Smooth muscle cell (in vitro differentiated cells): ENCODE measurements at regions not wholly inside any gene's neighbourhood (a gene's known extent, or its start where the extent isn't known, plus 50 kb on each side); places are given as distances from the start of the nearest gene placed in this dataset.

Experiments
- DNase-seq: peaks from one replicate; lab custom pipeline; 2025; ENCODE audit not compliant: unreplicated experiment; lab: John Stamatoyannopoulos, UW
- H2AFZ ChIP-seq: fragments of 200-600 bp; sonication (generic); 2 replicates; pipeline ENCODE4 v1.6.0; 2016; ENCODE audit warnings: antibody characterized with exemption, low read depth, mild to moderate bottlenecking
- H3F3A ChIP-seq: fragments of 200-600 bp; sonication (generic); 2 replicates; pipeline ENCODE4 v1.6.0; 2017; ENCODE audit warnings: antibody characterized with exemption, low read depth
- H3K27ac ChIP-seq: fragments of 200-600 bp; sonication (generic); 2 replicates; pipeline ENCODE4 v1.5.1; 2016; ENCODE audit warnings: low read depth, mild to moderate bottlenecking
- H3K27me3 ChIP-seq: fragments of 200-600 bp; sonication (generic); 2 replicates; pipeline ENCODE4 v1.6.1; 2016; ENCODE audit warnings: low read depth, mild to moderate bottlenecking
- H3K36me3 ChIP-seq: fragments of 200-600 bp; sonication (generic); 2 replicates; pipeline ENCODE4 v1.5.1; 2016; ENCODE audit warnings: low read depth
- H3K4me1 ChIP-seq: fragments of 200-600 bp; sonication (generic); 2 replicates; pipeline ENCODE4 v1.5.1; 2016; ENCODE audit warnings: low read depth
- H3K4me2 ChIP-seq: fragments of 200-600 bp; sonication (generic); 2 replicates; pipeline ENCODE4 v1.6.0; 2016; ENCODE audit warnings: mild to moderate bottlenecking
- H3K4me3 ChIP-seq: fragments of 200-600 bp; sonication (generic); 2 replicates; pipeline ENCODE4 v1.5.1; 2016; ENCODE audit warnings: mild to moderate bottlenecking
- H3K79me2 ChIP-seq: fragments of 200-600 bp; sonication (generic); 2 replicates; pipeline ENCODE4 v1.6.0; 2016; ENCODE audit warnings: low read depth, mild to moderate bottlenecking
- H3K9ac ChIP-seq: fragments of 200-600 bp; sonication (generic); 2 replicates; pipeline ENCODE4 v1.6.0; 2016; ENCODE audit warnings: low read depth
- H3K9me3 ChIP-seq: fragments of 200-600 bp; sonication (generic); replicated peaks from 2 replicates; pipeline ENCODE4 v1.5.1; 2016; ENCODE audit warnings: low read depth
- H4K20me1 ChIP-seq: fragments of 200-600 bp; sonication (generic); 2 replicates; pipeline ENCODE4 v1.6.0; 2016; ENCODE audit warnings: low read depth
- CTCF ChIP-seq: fragments of 200-600 bp; sonication (generic); IDR thresholded peaks from 2 replicates; pipeline ENCODE4 v1.5.1; 2017; ENCODE audit warnings: borderline replicate concordance, mild to moderate bottlenecking, antibody characterized with exemption; ENCODE audit not compliant: insufficient read depth, poor library complexity, severe bottlenecking
- WGBS: methylation state at CpG from one replicate; pipeline ENCODE4 v1.1.7; 2016; ENCODE audit warnings: low lambda C conversion rate; 5-methylcytosine and 5-hydroxymethylcytosine counted together

- H3K9me3 ChIP-seq = no peaks in the 10 kb centered on the region
- H3F3A ChIP-seq = no peaks in the 10 kb centered on the region
- 93% methylated on average over 1 of the region's 1 CpG for WGBS
- H4K20me1 ChIP-seq = no peaks in the 10 kb centered on the region
- no peak for TF ChIP-seq CTCF
- no peaks in the 10 kb centered on the region for H3K27me3 ChIP-seq
- H3K27ac ChIP-seq = no peak overlapping the region
- H3K4me3 ChIP-seq = no peak overlapping the region
- H3K79me2 ChIP-seq = no peaks in the 10 kb centered on the region
- no peaks in the 10 kb centered on the region for H3K36me3 ChIP-seq
- H2AFZ ChIP-seq = no peak overlapping the region
- H3K4me1 ChIP-seq = no peaks in the 10 kb centered on the region
- H3K4me2 ChIP-seq = no peak overlapping the region
- DNase-seq = no peak
- no peak overlapping the region for H3K9ac ChIP-seq
These were observed 91.6 kb upstream of the LIMCH1 start for GRCh38 chr4:41446391-41446790.

- Histone ChIP-seq H3K4me1 (no peaks in the 10 kb centered on the region), H3K4me2 (no peak overlapping the region), H3K27me3 (no peaks in the 10 kb centered on the region), H3K9me3 (no peaks in the 10 kb centered on the region), H2AFZ (no peak overlapping the region), H3K4me3 (no peak overlapping the region), H3K27ac (no peak overlapping the region), H3K9ac (no peak overlapping the region), H3F3A (no peaks in the 10 kb centered on the region), H3K36me3 (no peaks in the 10 kb centered on the region), H3K79me2 (no peaks in the 10 kb centered on the region), H4K20me1 (no peaks in the 10 kb centered on the region)
- 93% methylated on average over 11 of the region's 11 CpGs for WGBS
- no peak for TF ChIP-seq CTCF
- DNase-seq = no peak
These were observed 90.8 kb upstream of the LIMCH1 start for GRCh38 chr4:41446981-41447725.

GRCh38 chr4:41448934-41449333 is 89.0 kb upstream of the LIMCH1 start:
- no peaks in the 10 kb centered on the region for H4K20me1 ChIP-seq
- no peak overlapping the region for H2AFZ ChIP-seq
- TF ChIP-seq CTCF = no peak
- no peak overlapping the region for H3K9ac ChIP-seq
- H3K4me2 ChIP-seq = no peak overlapping the region
- no peaks in the 10 kb centered on the region for H3K9me3 ChIP-seq
- H3K27me3 ChIP-seq = no peaks in the 10 kb centered on the region
- no peaks in the 10 kb centered on the region for H3K4me1 ChIP-seq
- H3K4me3 ChIP-seq = no peak overlapping the region
- WGBS = 58% methylated on average over 7 of the region's 7 CpGs
- DNase-seq = no peak
- H3K79me2 ChIP-seq = no peaks in the 10 kb centered on the region
- no peaks in the 10 kb centered on the region for H3F3A ChIP-seq
- H3K36me3 ChIP-seq = no peaks in the 10 kb centered on the region
- no peak overlapping the region for H3K27ac ChIP-seq

- H3K4me2 ChIP-seq = no peak overlapping the region
- H2AFZ ChIP-seq = no peak overlapping the region
- H3K9ac ChIP-seq = no peak overlapping the region
- no peaks in the 10 kb centered on the region for H3K79me2 ChIP-seq
- TF ChIP-seq CTCF = no peak
- H3K36me3 ChIP-seq = no peaks in the 10 kb centered on the region
- H3K9me3 ChIP-seq = no peaks in the 10 kb centered on the region
- no peak for DNase-seq
- no peak overlapping the region for H3K4me3 ChIP-seq
- no peaks in the 10 kb centered on the region for H4K20me1 ChIP-seq
- peaks cover 9% of the 10 kb centered on the region for H3K4me1 ChIP-seq
- WGBS = 95% methylated on average over 3 of the region's 3 CpGs
- H3K27ac ChIP-seq = no peak overlapping the region
- H3K27me3 ChIP-seq = peaks cover 3% of the 10 kb centered on the region
- H3F3A ChIP-seq = no peaks in the 10 kb centered on the region
These were observed 86.0 kb upstream of the LIMCH1 start for GRCh38 chr4:41451961-41452360.
